ENCODE measurements at regions not wholly inside any gene's neighbourhood (a gene's known extent, or its start where the extent isn't known, plus 50 kb on each side); places are given as distances from the start of the nearest gene placed in this dataset.
"Not testable (repeated sequence)": the region's sequence is repeated elsewhere in the genome, so short reads cannot be mapped to it uniquely, and the experiment has no call there.

DNA sequence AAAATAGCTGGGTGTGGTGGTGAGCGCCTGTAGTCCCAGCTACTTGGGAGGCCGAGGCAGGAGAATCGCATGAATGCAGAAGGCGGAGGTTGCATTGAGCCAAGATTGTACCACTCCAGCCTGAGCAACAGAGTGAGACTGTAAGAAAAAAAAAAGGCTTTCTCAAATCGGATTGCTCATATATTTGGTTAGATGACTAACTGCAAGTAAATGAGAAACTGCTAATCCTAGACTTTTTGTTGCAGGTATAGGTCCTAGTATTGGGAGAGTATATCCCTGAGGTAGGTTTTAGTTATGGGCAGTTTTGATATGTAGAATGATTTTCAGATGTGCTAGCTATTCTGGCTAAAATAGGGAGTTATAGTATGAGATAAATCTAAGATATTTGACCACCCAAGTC lies 944.8 kb downstream of the DNAH5 start:
- Histone ChIP-seq H3K4me1 (ENCODE audit: control insufficient read depth in 3 of 3, insufficient read depth in 2 of 3, low read depth in 1 of 3, low read length in 2 of 3) (no peaks in the 10 kb centered on the region), H3K9me3 (ENCODE audit: control insufficient read depth in 2 of 2, insufficient read depth in 1 of 2, low read depth in 1 of 2, low read length in 1 of 2) (no peaks in the 10 kb centered on the region), H3K36me3 (ENCODE audit: control insufficient read depth in 3 of 3, insufficient read depth in 2 of 3, low read depth in 1 of 3, low read length in 3 of 3) (no peaks in the 10 kb centered on the region), H3K4me3 (ENCODE audit: low read depth in 1 of 3, low read length in 3 of 3) (no peak overlapping the region), H3K27ac (ENCODE audit: low read depth in 1 of 3, low read length in 2 of 3) (no peak overlapping the region), H3K27me3 (ENCODE audit: control insufficient read depth in 3 of 3, insufficient read depth in 3 of 3, low read length in 3 of 3) (no peaks in the 10 kb centered on the region)
- FAIRE-seq (no peak), DNase-seq (no peak)
- 93 to 95% (median 95%) methylated on average over 5 of the region's 5 CpGs for WGBS, 3 donors

DNA sequence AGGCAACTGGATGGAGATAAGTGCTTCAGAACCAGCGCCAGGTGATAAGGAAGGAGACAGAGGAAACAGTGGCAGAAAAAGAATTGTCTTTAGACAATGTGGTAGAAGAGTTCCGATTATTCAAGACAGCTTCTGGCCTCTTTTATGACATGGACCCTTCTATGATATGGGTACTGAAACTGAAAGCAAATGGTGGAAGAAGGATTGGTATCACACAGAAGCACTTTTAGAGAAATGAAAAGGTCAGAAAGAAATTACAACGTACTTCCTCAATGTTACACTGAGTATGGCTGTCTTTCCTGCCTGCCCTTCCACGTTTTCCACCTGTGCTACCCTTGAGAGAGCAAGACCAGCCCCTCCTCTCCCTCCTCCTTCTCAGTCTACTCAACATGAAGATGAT lies 959.3 kb downstream of the DNAH5 start:
- 61 to 67% (median 64%) methylated on average over 4 of the region's 4 CpGs for WGBS, 3 donors
- no peak for FAIRE-seq
- no peaks in the 10 kb centered on the region for H3K27me3 ChIP-seq (ENCODE audit: control insufficient read depth in 3 of 3, insufficient read depth in 3 of 3, low read length in 3 of 3)
- H3K4me3 ChIP-seq (ENCODE audit: low read depth in 1 of 3, low read length in 3 of 3): no peak overlapping the region
- H3K27ac ChIP-seq (ENCODE audit: low read depth in 1 of 3, low read length in 2 of 3): no peak overlapping the region
- no peaks in the 10 kb centered on the region for H3K9me3 ChIP-seq (ENCODE audit: control insufficient read depth in 2 of 2, insufficient read depth in 1 of 2, low read depth in 1 of 2, low read length in 1 of 2)
- H3K36me3 ChIP-seq (ENCODE audit: control insufficient read depth in 3 of 3, insufficient read depth in 2 of 3, low read depth in 1 of 3, low read length in 3 of 3): no peaks in the 10 kb centered on the region
- DNase-seq: no peak
- H3K4me1 ChIP-seq (ENCODE audit: control insufficient read depth in 3 of 3, insufficient read depth in 2 of 3, low read depth in 1 of 3, low read length in 2 of 3): no peaks in the 10 kb centered on the region

DNA sequence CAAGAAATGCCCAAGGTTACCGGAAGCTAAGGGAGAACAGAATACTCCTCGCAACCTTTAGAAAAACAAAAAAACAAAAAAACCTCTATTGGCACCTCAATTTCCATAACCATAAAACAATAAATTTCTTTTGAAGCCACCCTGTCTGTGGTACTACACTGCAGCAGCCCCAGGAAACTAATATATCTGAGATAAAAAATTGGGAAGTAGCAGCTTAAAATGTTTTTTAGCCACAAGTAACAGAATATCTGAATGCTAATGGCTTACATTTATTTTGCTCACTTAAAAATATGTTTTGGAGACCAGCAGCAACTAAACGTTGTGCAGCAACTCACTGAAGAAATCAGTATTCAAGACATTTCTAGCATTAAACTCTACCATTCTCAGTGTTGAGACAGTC lies 969.6 kb downstream of the DNAH5 start:
- no peaks in the 10 kb centered on the region for H3K4me1 ChIP-seq (ENCODE audit: control insufficient read depth in 3 of 3, insufficient read depth in 2 of 3, low read depth in 1 of 3, low read length in 2 of 3)
- FAIRE-seq (no peak), DNase-seq (no peak)
- no peaks in the 10 kb centered on the region for H3K36me3 ChIP-seq (ENCODE audit: control insufficient read depth in 3 of 3, insufficient read depth in 2 of 3, low read depth in 1 of 3, low read length in 3 of 3)
- no peaks in the 10 kb centered on the region for H3K9me3 ChIP-seq (ENCODE audit: control insufficient read depth in 2 of 2, insufficient read depth in 1 of 2, low read depth in 1 of 2, low read length in 1 of 2)
- no peaks in the 10 kb centered on the region for H3K27me3 ChIP-seq (ENCODE audit: control insufficient read depth in 3 of 3, insufficient read depth in 3 of 3, low read length in 3 of 3)
- no peak overlapping the region for H3K27ac ChIP-seq (ENCODE audit: low read depth in 1 of 3, low read length in 2 of 3)
- H3K4me3 ChIP-seq (ENCODE audit: low read depth in 1 of 3, low read length in 3 of 3): no peak overlapping the region
- WGBS, 3 donors: 65 to 69% (median 67%) methylated on average over 3 of the region's 3 CpGs

DNA sequence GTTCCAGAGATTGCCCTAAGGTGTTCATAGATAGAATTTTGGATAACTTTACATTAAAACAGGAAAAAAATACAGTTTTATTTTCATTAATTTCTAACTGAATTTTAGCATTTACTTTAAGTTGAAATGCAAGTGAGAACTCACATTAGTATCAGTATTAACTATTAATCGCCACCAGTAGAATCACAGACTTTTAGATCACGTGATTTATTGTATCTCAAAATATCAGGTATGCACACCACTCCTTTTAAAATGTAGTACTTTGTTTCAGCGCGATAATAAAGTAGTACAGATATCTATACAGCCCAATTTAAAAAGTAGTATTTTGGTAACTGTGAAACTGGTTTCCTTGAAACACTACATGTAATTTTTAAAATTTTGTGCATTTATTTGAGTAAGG lies 978.7 kb downstream of the DNAH5 start:
- no peaks in the 10 kb centered on the region for H3K27me3 ChIP-seq (ENCODE audit: control insufficient read depth in 3 of 3, insufficient read depth in 3 of 3, low read length in 3 of 3)
- DNase-seq (no peak), FAIRE-seq (no peak)
- no peak overlapping the region for H3K27ac ChIP-seq (ENCODE audit: low read depth in 1 of 3, low read length in 2 of 3)
- H3K4me1 ChIP-seq (ENCODE audit: control insufficient read depth in 3 of 3, insufficient read depth in 2 of 3, low read depth in 1 of 3, low read length in 2 of 3): no peaks in the 10 kb centered on the region
- no peaks in the 10 kb centered on the region for H3K36me3 ChIP-seq (ENCODE audit: control insufficient read depth in 3 of 3, insufficient read depth in 2 of 3, low read depth in 1 of 3, low read length in 3 of 3)
- H3K4me3 ChIP-seq (ENCODE audit: low read depth in 1 of 3, low read length in 3 of 3): no peak overlapping the region
- 84 to 89% (median 87%) methylated on average over 4 of the region's 4 CpGs for WGBS, 3 donors
- no peaks in the 10 kb centered on the region for H3K9me3 ChIP-seq (ENCODE audit: control insufficient read depth in 2 of 2, insufficient read depth in 1 of 2, low read depth in 1 of 2, low read length in 1 of 2)

DNA sequence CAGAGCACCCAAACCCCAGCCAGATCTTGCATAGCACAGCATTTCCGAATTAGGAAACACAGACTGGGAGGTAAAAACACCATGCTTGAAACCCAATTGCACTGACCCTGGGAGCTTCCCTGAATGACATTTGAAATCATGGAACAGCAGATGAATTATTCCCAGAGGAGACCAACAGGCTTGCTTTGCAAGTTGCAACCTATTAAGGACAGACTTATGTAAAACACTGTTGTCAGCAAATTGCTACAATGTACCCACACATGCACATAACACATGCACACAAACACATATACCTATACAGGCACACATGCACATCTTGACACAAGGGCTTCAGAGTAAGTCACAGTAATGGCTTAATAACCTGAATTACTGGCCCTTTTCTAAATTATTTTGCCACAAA lies 984.8 kb downstream of the DNAH5 start:
- WGBS, 3 donors: 69 to 90% (median 79%) methylated on average over 1 of the region's 1 CpG

DNA sequence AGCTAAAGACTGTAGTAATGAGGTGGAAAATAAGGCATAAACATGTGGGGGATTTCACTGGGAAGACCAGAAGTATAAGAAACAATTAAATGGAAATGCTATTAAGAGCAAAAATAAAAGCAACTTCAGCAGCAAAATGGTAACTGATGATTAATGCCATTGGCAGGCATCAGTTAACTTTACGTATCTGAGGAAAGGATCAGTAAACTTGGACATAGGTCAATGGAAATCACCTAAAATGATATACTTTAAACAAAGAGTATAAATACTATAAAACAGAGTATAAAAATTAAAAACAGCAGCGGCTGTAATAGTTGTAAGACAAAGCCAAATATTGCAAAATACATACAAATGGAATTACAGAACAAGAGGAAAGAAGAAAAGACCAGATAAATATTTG lies 992.1 kb downstream of the DNAH5 start:
- no peaks in the 10 kb centered on the region for H3K4me1 ChIP-seq (ENCODE audit: control insufficient read depth in 3 of 3, insufficient read depth in 2 of 3, low read depth in 1 of 3, low read length in 2 of 3)
- FAIRE-seq (no peak), DNase-seq (no peak)
- WGBS, 3 donors: 33 to 38% (median 34%) methylated on average over 2 of the region's 2 CpGs
- H3K27me3 ChIP-seq (ENCODE audit: control insufficient read depth in 3 of 3, insufficient read depth in 3 of 3, low read length in 3 of 3): no peaks in the 10 kb centered on the region
- no peak overlapping the region for H3K4me3 ChIP-seq (ENCODE audit: low read depth in 1 of 3, low read length in 3 of 3)
- H3K27ac ChIP-seq (ENCODE audit: low read depth in 1 of 3, low read length in 2 of 3): no peak overlapping the region
- H3K9me3 ChIP-seq (ENCODE audit: control insufficient read depth in 2 of 2, insufficient read depth in 1 of 2, low read depth in 1 of 2, low read length in 1 of 2): no peaks in the 10 kb centered on the region
- H3K36me3 ChIP-seq (ENCODE audit: control insufficient read depth in 3 of 3, insufficient read depth in 2 of 3, low read depth in 1 of 3, low read length in 3 of 3): no peaks in the 10 kb centered on the region

More for the DNA sequence above, 984.8 kb downstream of the DNAH5 start:
- H3K27ac ChIP-seq (ENCODE audit: low read depth in 1 of 3, low read length in 2 of 3): no peak overlapping the region
- H3K9me3 ChIP-seq (ENCODE audit: control insufficient read depth in 2 of 2, insufficient read depth in 1 of 2, low read depth in 1 of 2, low read length in 1 of 2): no peaks in the 10 kb centered on the region
- H3K4me1 ChIP-seq (ENCODE audit: control insufficient read depth in 3 of 3, insufficient read depth in 2 of 3, low read depth in 1 of 3, low read length in 2 of 3): no peaks in the 10 kb centered on the region
- DNase-seq (no peak), FAIRE-seq (no peak)
- H3K4me3 ChIP-seq (ENCODE audit: low read depth in 1 of 3, low read length in 3 of 3): no peak overlapping the region
- no peaks in the 10 kb centered on the region for H3K36me3 ChIP-seq (ENCODE audit: control insufficient read depth in 3 of 3, insufficient read depth in 2 of 3, low read depth in 1 of 3, low read length in 3 of 3)
- no peaks in the 10 kb centered on the region for H3K27me3 ChIP-seq (ENCODE audit: control insufficient read depth in 3 of 3, insufficient read depth in 3 of 3, low read length in 3 of 3)

DNA sequence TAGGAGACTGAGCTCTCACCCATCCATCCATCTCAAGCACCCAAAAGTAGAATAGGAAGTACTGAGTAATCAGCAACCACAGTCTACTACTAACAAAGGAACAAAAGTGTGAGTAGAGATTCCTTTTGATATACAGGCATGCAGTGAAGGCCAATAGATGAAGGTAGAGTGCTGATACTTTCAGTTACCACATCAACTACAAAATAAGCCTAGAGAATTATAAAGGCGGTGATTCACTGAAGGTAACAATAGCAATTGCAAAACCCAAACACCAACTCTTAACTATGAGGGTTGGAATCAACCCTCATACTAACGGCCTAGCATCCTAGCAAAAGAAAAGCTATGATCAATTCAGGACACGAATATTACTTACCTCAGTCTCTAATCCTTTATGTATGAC lies 992.6 kb downstream of the DNAH5 start:
- FAIRE-seq: no peak
- WGBS, 3 donors: 80 to 86% (median 83%) methylated on average over 3 of the region's 3 CpGs

DNA sequence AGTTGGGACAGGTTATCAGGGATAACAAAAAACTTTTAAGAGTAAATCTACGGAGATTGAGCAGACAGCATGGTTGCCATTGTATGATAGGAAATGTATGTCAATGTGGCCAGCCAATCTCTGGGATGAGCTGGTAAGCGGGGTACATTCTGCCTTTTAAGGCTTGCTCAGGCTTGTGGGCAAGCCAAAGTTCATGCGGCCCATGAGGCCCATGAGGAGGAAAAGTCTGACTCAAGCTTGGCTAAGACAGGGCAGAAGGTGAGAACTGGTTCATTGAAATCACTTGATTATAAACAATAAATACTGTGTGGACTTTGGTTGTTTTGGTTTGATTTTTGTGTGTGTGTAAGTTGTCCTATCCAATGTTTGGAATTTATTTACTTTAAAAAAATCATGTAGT lies 997.1 kb downstream of the DNAH5 start:
- 82 to 86% (median 83%) methylated on average over 3 of the region's 3 CpGs for WGBS, 3 donors
- no peak for DNase-seq

More for the DNA sequence above, 992.6 kb downstream of the DNAH5 start:
- Histone ChIP-seq H3K4me3 (ENCODE audit: low read depth in 1 of 3, low read length in 3 of 3) (no peak overlapping the region), H3K36me3 (ENCODE audit: control insufficient read depth in 3 of 3, insufficient read depth in 2 of 3, low read depth in 1 of 3, low read length in 3 of 3) (no peaks in the 10 kb centered on the region), H3K27ac (ENCODE audit: low read depth in 1 of 3, low read length in 2 of 3) (no peak overlapping the region), H3K9me3 (ENCODE audit: control insufficient read depth in 2 of 2, insufficient read depth in 1 of 2, low read depth in 1 of 2, low read length in 1 of 2) (no peaks in the 10 kb centered on the region), H3K4me1 (ENCODE audit: control insufficient read depth in 3 of 3, insufficient read depth in 2 of 3, low read depth in 1 of 3, low read length in 2 of 3) (no peaks in the 10 kb centered on the region), H3K27me3 (ENCODE audit: control insufficient read depth in 3 of 3, insufficient read depth in 3 of 3, low read length in 3 of 3) (no peaks in the 10 kb centered on the region)
- DNase-seq: no peak

DNA sequence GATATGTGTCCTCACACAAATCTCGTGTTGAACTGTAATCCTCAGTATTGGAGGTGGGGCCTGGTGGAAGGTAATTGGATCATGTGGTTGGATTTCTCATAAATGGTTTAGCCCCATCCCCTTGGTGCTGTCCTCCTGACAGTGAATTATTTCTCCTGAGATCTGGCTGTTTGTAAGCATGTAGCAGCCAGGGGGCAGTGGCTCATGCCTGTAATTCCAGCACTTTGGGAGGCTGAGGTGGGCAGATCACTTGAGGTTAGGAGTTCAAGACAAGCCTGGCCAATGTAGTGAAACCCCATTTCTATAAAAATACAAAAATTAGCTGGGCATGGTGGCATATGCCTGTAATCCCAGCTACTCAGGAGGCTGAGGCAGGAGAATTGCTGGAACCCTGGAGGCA lies 999.0 kb downstream of the DNAH5 start:
- not testable (repeated sequence) for H3K9me3 ChIP-seq (ENCODE audit: control insufficient read depth in 2 of 2, insufficient read depth in 1 of 2, low read depth in 1 of 2, low read length in 1 of 2); H3K36me3 ChIP-seq (ENCODE audit: control insufficient read depth in 3 of 3, insufficient read depth in 2 of 3, low read depth in 1 of 3, low read length in 3 of 3); H3K4me1 ChIP-seq (ENCODE audit: control insufficient read depth in 3 of 3, insufficient read depth in 2 of 3, low read depth in 1 of 3, low read length in 2 of 3); H3K27me3 ChIP-seq (ENCODE audit: control insufficient read depth in 3 of 3, insufficient read depth in 3 of 3, low read length in 3 of 3); DNase-seq; H3K4me3 ChIP-seq (ENCODE audit: low read depth in 1 of 3, low read length in 3 of 3); FAIRE-seq; H3K27ac ChIP-seq (ENCODE audit: low read depth in 1 of 3, low read length in 2 of 3)
- WGBS, 3 donors: 55 to 63% (median 63%) methylated on average over 1 of the region's 1 CpG

More for the DNA sequence above, 997.1 kb downstream of the DNAH5 start:
- Histone ChIP-seq H3K4me3 (ENCODE audit: low read depth in 1 of 3, low read length in 3 of 3) (no peak overlapping the region), H3K9me3 (ENCODE audit: control insufficient read depth in 2 of 2, insufficient read depth in 1 of 2, low read depth in 1 of 2, low read length in 1 of 2) (peaks cover 0 to 2% of the 10 kb centered on the region in 2 donors), H3K4me1 (ENCODE audit: control insufficient read depth in 3 of 3, insufficient read depth in 2 of 3, low read depth in 1 of 3, low read length in 2 of 3) (no peaks in the 10 kb centered on the region), H3K27ac (ENCODE audit: low read depth in 1 of 3, low read length in 2 of 3) (no peak overlapping the region), H3K36me3 (ENCODE audit: control insufficient read depth in 3 of 3, insufficient read depth in 2 of 3, low read depth in 1 of 3, low read length in 3 of 3) (no peaks in the 10 kb centered on the region), H3K27me3 (ENCODE audit: control insufficient read depth in 3 of 3, insufficient read depth in 3 of 3, low read length in 3 of 3) (no peaks in the 10 kb centered on the region)
- no peak for FAIRE-seq

All from small intestine (tissue), 7 donors.